GM12878 (cell line): ENCODE measurements at regions not wholly inside any gene's neighbourhood (a gene's known extent, or its start where the extent isn't known, plus 50 kb on each side); places are given as distances from the start of the nearest gene placed in this dataset.

ENCODE experiments used
- CBX3 ChIP-seq: fragments of 200-600 bp; sonication (generic); IDR thresholded peaks from 2 replicates; pipeline ENCODE4 v1.6.1; 2016; ENCODE audit warnings: low read depth, borderline replicate concordance
- EGR1 ChIP-seq, 2 experiments: IDR thresholded peaks; 1 replicate in 1 of 2; 2 replicates in 1 of 2; pipeline ENCODE4 v1.6.1; 2011 to 2012; ENCODE audit warnings: low read depth in 2 of 2, low read length in 2 of 2, borderline replicate concordance in 1 of 2, mild to moderate bottlenecking in 1 of 2, moderate library complexity in 1 of 2
- HCFC1 ChIP-seq: fragments of 150-350 bp; IDR thresholded peaks from 2 replicates; pipeline ENCODE4 v1.6.1; 2014; ENCODE audit warnings: low read length
- LARP7 ChIP-seq: fragments of 450-650 bp; IDR thresholded peaks from 2 replicates; pipeline ENCODE4 v1.6.1; 2017; ENCODE audit warnings: mild to moderate bottlenecking
- MEF2A ChIP-seq: IDR thresholded peaks from 2 replicates; pipeline ENCODE4 v1.6.1; 2011; ENCODE audit warnings: low read depth, mild to moderate bottlenecking, low read length, moderate library complexity; ENCODE audit not compliant: insufficient read depth
- MYC ChIP-seq: IDR thresholded peaks from 2 replicates; pipeline ENCODE4 v1.6.1; 2011; ENCODE audit warnings: mild to moderate bottlenecking, low read length, moderate library complexity, inconsistent platforms; ENCODE audit not compliant: insufficient read depth, insufficient replicate concordance, insufficient read length, severe bottlenecking
- PAX5 ChIP-seq: IDR thresholded peaks from 2 replicates; pipeline ENCODE4 v1.6.1; 2011; ENCODE audit warnings: low read depth, low read length, borderline replicate concordance
- POLR2AphosphoS2 ChIP-seq: IDR thresholded peaks from 2 replicates; pipeline ENCODE4 v1.6.1; 2011; ENCODE audit warnings: low read depth, mild to moderate bottlenecking, low read length, improper control_type of control experiment, moderate library complexity
- TAF1 ChIP-seq: IDR thresholded peaks from 2 replicates; pipeline ENCODE4 v1.6.1; 2011; ENCODE audit warnings: mild to moderate bottlenecking, low read depth, low read length, borderline replicate concordance
- ZNF592 ChIP-seq: fragments of 450-650 bp; IDR thresholded peaks from 2 replicates; pipeline ENCODE4 v1.6.1; 2017; ENCODE audit warnings: mild to moderate bottlenecking, moderate library complexity
- TF ChIP-seq, protein P1 (sequence below): fragments of 450-650 bp; formaldehyde crosslinking; IDR thresholded peaks from 2 replicates; pipeline ENCODE4 v1.4.0; 2020; ENCODE audit warnings: mild to moderate bottlenecking, moderate library complexity
- TF ChIP-seq, protein P2 (sequence below): fragments of 450-650 bp; IDR thresholded peaks from 2 replicates; pipeline ENCODE4 v1.6.1; 2014; ENCODE audit warnings: mild to moderate bottlenecking
- TF ChIP-seq, protein P3 (sequence below): fragments of 450-650 bp; IDR thresholded peaks from 2 replicates; pipeline ENCODE4 v1.6.1; 2018; ENCODE audit warnings: borderline replicate concordance, mild to moderate bottlenecking; ENCODE audit not compliant: partially characterized antibody
- TF ChIP-seq, protein P4 (sequence below): fragments of 150-350 bp; IDR thresholded peaks from 2 replicates; pipeline ENCODE4 v1.6.1; 2016; ENCODE audit warnings: low read depth, low read length

- TF ChIP-seq, protein P1, sequence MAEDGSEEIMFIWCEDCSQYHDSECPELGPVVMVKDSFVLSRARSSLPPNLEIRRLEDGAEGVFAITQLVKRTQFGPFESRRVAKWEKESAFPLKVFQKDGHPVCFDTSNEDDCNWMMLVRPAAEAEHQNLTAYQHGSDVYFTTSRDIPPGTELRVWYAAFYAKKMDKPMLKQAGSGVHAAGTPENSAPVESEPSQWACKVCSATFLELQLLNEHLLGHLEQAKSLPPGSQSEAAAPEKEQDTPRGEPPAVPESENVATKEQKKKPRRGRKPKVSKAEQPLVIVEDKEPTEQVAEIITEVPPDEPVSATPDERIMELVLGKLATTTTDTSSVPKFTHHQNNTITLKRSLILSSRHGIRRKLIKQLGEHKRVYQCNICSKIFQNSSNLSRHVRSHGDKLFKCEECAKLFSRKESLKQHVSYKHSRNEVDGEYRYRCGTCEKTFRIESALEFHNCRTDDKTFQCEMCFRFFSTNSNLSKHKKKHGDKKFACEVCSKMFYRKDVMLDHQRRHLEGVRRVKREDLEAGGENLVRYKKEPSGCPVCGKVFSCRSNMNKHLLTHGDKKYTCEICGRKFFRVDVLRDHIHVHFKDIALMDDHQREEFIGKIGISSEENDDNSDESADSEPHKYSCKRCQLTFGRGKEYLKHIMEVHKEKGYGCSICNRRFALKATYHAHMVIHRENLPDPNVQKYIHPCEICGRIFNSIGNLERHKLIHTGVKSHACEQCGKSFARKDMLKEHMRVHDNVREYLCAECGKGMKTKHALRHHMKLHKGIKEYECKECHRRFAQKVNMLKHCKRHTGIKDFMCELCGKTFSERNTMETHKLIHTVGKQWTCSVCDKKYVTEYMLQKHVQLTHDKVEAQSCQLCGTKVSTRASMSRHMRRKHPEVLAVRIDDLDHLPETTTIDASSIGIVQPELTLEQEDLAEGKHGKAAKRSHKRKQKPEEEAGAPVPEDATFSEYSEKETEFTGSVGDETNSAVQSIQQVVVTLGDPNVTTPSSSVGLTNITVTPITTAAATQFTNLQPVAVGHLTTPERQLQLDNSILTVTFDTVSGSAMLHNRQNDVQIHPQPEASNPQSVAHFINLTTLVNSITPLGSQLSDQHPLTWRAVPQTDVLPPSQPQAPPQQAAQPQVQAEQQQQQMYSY (CRISPR knock-in tag) = no peak
- TF ChIP-seq MYC (no peak), POLR2AphosphoS2 (no peak), ZNF592 (no peak), CBX3 (no peak), MEF2A (no peak), PAX5 (no peak), TAF1 (no peak), LARP7 (no peak), HCFC1 (no peak), EGR1 (IDR thresholded peaks at IDR 0.05; ENCODE audit: borderline replicate concordance in 1 of 2, low read depth in 2 of 2, low read length in 2 of 2) (no peak; a peak in 1 of 3 replicates)
- TF ChIP-seq, protein P2, sequence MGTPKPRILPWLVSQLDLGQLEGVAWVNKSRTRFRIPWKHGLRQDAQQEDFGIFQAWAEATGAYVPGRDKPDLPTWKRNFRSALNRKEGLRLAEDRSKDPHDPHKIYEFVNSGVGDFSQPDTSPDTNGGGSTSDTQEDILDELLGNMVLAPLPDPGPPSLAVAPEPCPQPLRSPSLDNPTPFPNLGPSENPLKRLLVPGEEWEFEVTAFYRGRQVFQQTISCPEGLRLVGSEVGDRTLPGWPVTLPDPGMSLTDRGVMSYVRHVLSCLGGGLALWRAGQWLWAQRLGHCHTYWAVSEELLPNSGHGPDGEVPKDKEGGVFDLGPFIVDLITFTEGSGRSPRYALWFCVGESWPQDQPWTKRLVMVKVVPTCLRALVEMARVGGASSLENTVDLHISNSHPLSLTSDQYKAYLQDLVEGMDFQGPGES = no peak; the same call in 1 of the 2 replicates
- TF ChIP-seq, protein P3, sequence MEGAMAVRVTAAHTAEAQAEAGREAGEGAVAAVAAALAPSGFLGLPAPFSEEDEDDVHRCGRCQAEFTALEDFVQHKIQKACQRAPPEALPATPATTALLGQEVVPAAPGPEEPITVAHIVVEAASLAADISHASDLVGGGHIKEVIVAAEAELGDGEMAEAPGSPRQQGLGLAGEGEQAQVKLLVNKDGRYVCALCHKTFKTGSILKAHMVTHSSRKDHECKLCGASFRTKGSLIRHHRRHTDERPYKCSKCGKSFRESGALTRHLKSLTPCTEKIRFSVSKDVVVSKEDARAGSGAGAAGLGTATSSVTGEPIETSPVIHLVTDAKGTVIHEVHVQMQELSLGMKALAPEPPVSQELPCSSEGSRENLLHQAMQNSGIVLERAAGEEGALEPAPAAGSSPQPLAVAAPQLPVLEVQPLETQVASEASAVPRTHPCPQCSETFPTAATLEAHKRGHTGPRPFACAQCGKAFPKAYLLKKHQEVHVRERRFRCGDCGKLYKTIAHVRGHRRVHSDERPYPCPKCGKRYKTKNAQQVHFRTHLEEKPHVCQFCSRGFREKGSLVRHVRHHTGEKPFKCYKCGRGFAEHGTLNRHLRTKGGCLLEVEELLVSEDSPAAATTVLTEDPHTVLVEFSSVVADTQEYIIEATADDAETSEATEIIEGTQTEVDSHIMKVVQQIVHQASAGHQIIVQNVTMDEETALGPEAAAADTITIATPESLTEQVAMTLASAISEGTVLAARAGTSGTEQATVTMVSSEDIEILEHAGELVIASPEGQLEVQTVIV = no peak
- TF ChIP-seq, protein P4, sequence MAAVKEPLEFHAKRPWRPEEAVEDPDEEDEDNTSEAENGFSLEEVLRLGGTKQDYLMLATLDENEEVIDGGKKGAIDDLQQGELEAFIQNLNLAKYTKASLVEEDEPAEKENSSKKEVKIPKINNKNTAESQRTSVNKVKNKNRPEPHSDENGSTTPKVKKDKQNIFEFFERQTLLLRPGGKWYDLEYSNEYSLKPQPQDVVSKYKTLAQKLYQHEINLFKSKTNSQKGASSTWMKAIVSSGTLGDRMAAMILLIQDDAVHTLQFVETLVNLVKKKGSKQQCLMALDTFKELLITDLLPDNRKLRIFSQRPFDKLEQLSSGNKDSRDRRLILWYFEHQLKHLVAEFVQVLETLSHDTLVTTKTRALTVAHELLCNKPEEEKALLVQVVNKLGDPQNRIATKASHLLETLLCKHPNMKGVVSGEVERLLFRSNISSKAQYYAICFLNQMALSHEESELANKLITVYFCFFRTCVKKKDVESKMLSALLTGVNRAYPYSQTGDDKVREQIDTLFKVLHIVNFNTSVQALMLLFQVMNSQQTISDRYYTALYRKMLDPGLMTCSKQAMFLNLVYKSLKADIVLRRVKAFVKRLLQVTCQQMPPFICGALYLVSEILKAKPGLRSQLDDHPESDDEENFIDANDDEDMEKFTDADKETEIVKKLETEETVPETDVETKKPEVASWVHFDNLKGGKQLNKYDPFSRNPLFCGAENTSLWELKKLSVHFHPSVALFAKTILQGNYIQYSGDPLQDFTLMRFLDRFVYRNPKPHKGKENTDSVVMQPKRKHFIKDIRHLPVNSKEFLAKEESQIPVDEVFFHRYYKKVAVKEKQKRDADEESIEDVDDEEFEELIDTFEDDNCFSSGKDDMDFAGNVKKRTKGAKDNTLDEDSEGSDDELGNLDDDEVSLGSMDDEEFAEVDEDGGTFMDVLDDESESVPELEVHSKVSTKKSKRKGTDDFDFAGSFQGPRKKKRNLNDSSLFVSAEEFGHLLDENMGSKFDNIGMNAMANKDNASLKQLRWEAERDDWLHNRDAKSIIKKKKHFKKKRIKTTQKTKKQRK = no peak
Measured at GRCh38 chr3:163809540-163809993, 1268.7 kb downstream of the SI start (continued).
